Neuronal stem cell (in vitro differentiated cells): ENCODE measurements at regions not wholly inside any gene's neighbourhood (a gene's known extent, or its start where the extent isn't known, plus 50 kb on each side); places are given as distances from the start of the nearest gene placed in this dataset.

Experiments used
- DNase-seq: peaks from one replicate; pipeline ENCODE4 v3.0.0-alpha.2; 2013; ENCODE audit warnings: low spot score
- H2AFZ ChIP-seq: one replicate; pipeline ENCODE4 v1.6.1; 2013; ENCODE audit warnings: mild to moderate bottlenecking, low read length, inconsistent platforms
- H2AK5ac ChIP-seq: 2 replicates; pipeline ENCODE4 v1.6.1; 2013; ENCODE audit warnings: low read depth, mild to moderate bottlenecking, inconsistent platforms, low read length, moderate library complexity, mixed read lengths
- H2BK120ac ChIP-seq: 2 replicates; pipeline ENCODE4 v1.6.1; 2013; ENCODE audit warnings: low read depth, mild to moderate bottlenecking, inconsistent platforms, low read length, moderate library complexity, mixed read lengths
- H2BK12ac ChIP-seq: one replicate; pipeline ENCODE4 v1.6.1; 2013; ENCODE audit warnings: low read length, inconsistent platforms
- H2BK15ac ChIP-seq: 2 replicates; pipeline ENCODE4 v1.6.1; 2013; ENCODE audit warnings: mild to moderate bottlenecking, low read length, inconsistent platforms, mixed read lengths
- H2BK5ac ChIP-seq: one replicate; pipeline ENCODE4 v1.6.1; 2013; ENCODE audit warnings: inconsistent platforms, mild to moderate bottlenecking, low read length, moderate library complexity
- H3K14ac ChIP-seq: one replicate; pipeline ENCODE4 v1.6.1; 2013; ENCODE audit warnings: low read length, inconsistent platforms
- H3K18ac ChIP-seq: 2 replicates; pipeline ENCODE4 v1.6.1; 2013; ENCODE audit warnings: low read length, inconsistent platforms
- H3K23ac ChIP-seq: 2 replicates; pipeline ENCODE4 v1.6.1; 2013; ENCODE audit warnings: low read depth, mild to moderate bottlenecking, mixed read lengths, low read length, inconsistent platforms; ENCODE audit not compliant: poor library complexity
- H3K27ac ChIP-seq: replicated peaks from 3 replicates; pipeline ENCODE4 v1.5.1; 2013; ENCODE audit warnings: low read length, inconsistent platforms
- H3K27me3 ChIP-seq, 3 experiments: 2 replicates each; pipeline ENCODE4 v1.6.1; 2013; ENCODE audit warnings: low read length in 3 of 3, mild to moderate bottlenecking in 2 of 3, inconsistent platforms in 1 of 3, low read depth in 1 of 3, mixed read lengths in 1 of 3, moderate library complexity in 1 of 3; ENCODE audit not compliant: control insufficient read depth in 3 of 3, insufficient read depth in 3 of 3
- H3K36me3 ChIP-seq, 2 donors: replicated peaks in 1 of 2; 2 replicates each; pipeline ENCODE4 v1.6.1; 2013; ENCODE audit warnings: low read length in 2 of 2; ENCODE audit not compliant: control insufficient read depth in 2 of 2, insufficient read depth in 2 of 2
- H3K4ac ChIP-seq: 2 replicates; pipeline ENCODE4 v1.6.1; 2013; ENCODE audit warnings: inconsistent platforms, mild to moderate bottlenecking, low read length, moderate library complexity
- H3K4me1 ChIP-seq, 2 donors: 1 replicate in 1 of 2; 2 replicates in 1 of 2; pipeline ENCODE4 v1.6.1; 2013; ENCODE audit warnings: low read length in 2 of 2, low read depth in 1 of 2; ENCODE audit not compliant: control insufficient read depth in 2 of 2, insufficient read depth in 1 of 2
- H3K4me2 ChIP-seq: one replicate; pipeline ENCODE4 v1.6.1; 2013; ENCODE audit warnings: mild to moderate bottlenecking, low read length, inconsistent platforms; ENCODE audit not compliant: insufficient read depth, poor library complexity, severe bottlenecking
- H3K4me3 ChIP-seq, 2 donors: 2 replicates each; pipeline ENCODE4 v1.5.1; 2013; ENCODE audit warnings: low read length in 2 of 2, mild to moderate bottlenecking in 2 of 2, inconsistent platforms in 1 of 2, moderate library complexity in 1 of 2
- H3K79me1 ChIP-seq: one replicate; pipeline ENCODE4 v1.6.1; 2013; ENCODE audit warnings: low read depth, mild to moderate bottlenecking, inconsistent platforms, low read length, moderate library complexity
- H3K9ac ChIP-seq: one replicate; pipeline ENCODE4 v1.6.1; 2013; ENCODE audit warnings: mild to moderate bottlenecking, low read depth, low read length, inconsistent platforms; ENCODE audit not compliant: poor library complexity
- H3K9me3 ChIP-seq, 2 donors: replicated peaks in 1 of 2; 2 replicates each; pipeline versions ENCODE3 to v1.6.1; 2013; ENCODE audit warnings: low read length in 2 of 2, mild to moderate bottlenecking in 2 of 2, inconsistent platforms in 1 of 2, low read depth in 1 of 2, mixed read lengths in 1 of 2, moderate library complexity in 1 of 2; ENCODE audit not compliant: control insufficient read depth in 2 of 2, insufficient read depth in 1 of 2
- H4K8ac ChIP-seq: one replicate; pipeline ENCODE4 v1.6.1; 2013; ENCODE audit warnings: low read depth, mild to moderate bottlenecking, inconsistent platforms, low read length, moderate library complexity
- H4K91ac ChIP-seq: one replicate; pipeline ENCODE4 v1.6.1; 2013; ENCODE audit warnings: low read length, low read depth, mild to moderate bottlenecking, inconsistent platforms; ENCODE audit not compliant: poor library complexity
- WGBS, 2 donors: extraction: QIAGEN DNeasy Blood & Tissue Kit; methylation state at CpG; one replicate each; pipeline ENCODE4 v1.1.7; 2013; ENCODE audit warnings: missing lambda C conversion rate in 2 of 2, mixed read lengths in 1 of 2; ENCODE audit not compliant: insufficient read length in 2 of 2, insufficient replicate concordance in 1 of 2; ENCODE audit errors: extremely low coverage in 2 of 2; 5-methylcytosine and 5-hydroxymethylcytosine counted together

DNA sequence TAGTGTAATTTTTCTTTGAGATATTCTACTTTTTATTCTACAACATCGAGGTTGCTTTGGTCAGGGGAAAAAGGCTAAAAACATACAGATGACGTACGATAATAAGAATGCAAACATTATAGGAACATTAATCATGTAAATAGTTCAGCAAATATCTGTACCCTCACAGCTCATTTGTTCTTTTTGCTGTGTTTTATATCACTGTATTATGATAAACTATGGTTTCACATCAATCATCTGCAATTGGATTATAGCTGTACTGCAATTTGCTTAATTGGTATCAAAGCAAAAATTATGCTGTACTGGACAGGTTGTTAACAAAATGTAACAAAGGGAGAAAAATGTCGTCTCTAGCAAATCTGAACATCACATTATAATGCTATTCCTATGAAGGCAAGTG lies 597.1 kb downstream of the EPHA7 start:
- Histone ChIP-seq H3K9ac (no peak overlapping the region), H4K91ac (no peak overlapping the region), H2AK5ac (no peak overlapping the region), H2BK12ac (no peak overlapping the region), H3K9me3 (no peaks in the 10 kb centered on the region), H3K79me1 (no peaks in the 10 kb centered on the region), H3K4ac (no peak overlapping the region), H3K14ac (no peak overlapping the region), H3K4me3 (no peak overlapping the region), H2BK120ac (no peak overlapping the region), H3K18ac (no peak overlapping the region), H3K36me3 (no peaks in the 10 kb centered on the region), H3K4me1 (no peaks in the 10 kb centered on the region), H2BK5ac (no peak overlapping the region), H4K8ac (no peak overlapping the region), H3K4me2 (no peak overlapping the region), H3K27ac (no peak overlapping the region), H3K27me3 (no peaks in the 10 kb centered on the region), H2AFZ (no peak overlapping the region), H2BK15ac (no peak overlapping the region), H3K23ac (no peak overlapping the region)
- WGBS, 2 donors, result no CpG with 5 or more reads among the region's 4 CpGs
- no peak for DNase-seq

DNA sequence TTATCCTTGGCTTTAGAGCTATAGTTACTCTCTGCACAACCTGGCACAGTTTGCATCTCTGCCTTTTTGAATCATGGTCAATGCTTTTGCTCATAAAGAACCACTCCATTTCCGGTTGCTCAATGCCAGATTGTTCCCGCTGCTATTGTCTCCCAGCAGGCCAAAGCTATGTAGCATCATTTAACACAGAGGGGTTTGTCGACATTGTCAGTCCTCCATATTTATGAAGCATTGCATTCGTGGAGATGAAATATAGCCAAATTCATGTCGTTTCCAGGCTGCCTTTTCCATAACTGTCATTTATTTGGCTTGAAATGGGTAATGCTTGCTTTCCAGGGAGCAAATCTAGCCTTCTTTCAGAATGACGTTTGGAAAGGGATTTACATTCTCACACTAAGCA lies 598.8 kb downstream of the EPHA7 start:
- Histone ChIP-seq H3K4me3 (no peak overlapping the region), H2AK5ac (no peak overlapping the region), H3K18ac (no peak overlapping the region), H2AFZ (no peak overlapping the region), H2BK15ac (no peak overlapping the region), H3K14ac (no peak overlapping the region), H3K4me2 (no peak overlapping the region), H3K4me1 (no peaks in the 10 kb centered on the region), H2BK5ac (no peak overlapping the region), H2BK12ac (no peak overlapping the region), H3K27ac (no peak overlapping the region), H3K27me3 (no peaks in the 10 kb centered on the region), H4K8ac (no peak overlapping the region), H3K79me1 (no peaks in the 10 kb centered on the region), H3K9ac (no peak overlapping the region), H3K23ac (no peak overlapping the region), H3K9me3 (no peaks in the 10 kb centered on the region), H2BK120ac (no peak overlapping the region), H3K4ac (no peak overlapping the region), H4K91ac (no peak overlapping the region), H3K36me3 (no peaks in the 10 kb centered on the region)
- no peak for DNase-seq
- no CpG with 5 or more reads among the region's 6 CpGs for WGBS, 2 donors

DNA sequence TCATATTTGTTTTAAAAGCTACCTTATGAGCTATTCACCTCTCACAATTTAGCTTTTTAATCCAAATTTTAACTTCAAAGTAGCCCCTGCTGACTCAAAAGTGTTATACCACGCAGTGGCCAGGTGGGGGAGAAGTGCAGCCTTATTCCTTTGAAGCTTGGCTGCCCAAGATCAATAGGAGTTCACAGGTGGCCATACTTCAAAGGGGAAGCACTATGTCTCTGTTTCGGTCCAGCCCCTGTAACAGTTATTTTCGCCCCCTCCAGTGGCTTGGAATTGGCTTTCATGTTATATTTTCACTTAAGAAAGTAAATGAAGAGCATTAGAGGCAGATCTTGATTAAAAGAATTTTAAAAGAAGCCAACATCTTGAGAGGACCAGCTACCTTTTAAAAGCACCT lies 608.4 kb downstream of the EPHA7 start:
- Histone ChIP-seq H3K9me3 (no peaks in the 10 kb centered on the region), H3K4ac (no peak overlapping the region), H2BK12ac (no peak overlapping the region), H3K27me3 (no peaks in the 10 kb centered on the region), H4K91ac (no peak overlapping the region), H3K23ac (no peak overlapping the region), H3K79me1 (no peaks in the 10 kb centered on the region), H2AK5ac (no peak overlapping the region), H4K8ac (no peak overlapping the region), H3K14ac (no peak overlapping the region), H2BK5ac (no peak overlapping the region), H2AFZ (no peak overlapping the region), H3K18ac (no peak overlapping the region), H3K36me3 (no peaks in the 10 kb centered on the region), H3K4me3 (no peak overlapping the region), H3K4me2 (no peak overlapping the region), H3K4me1 (no peaks in the 10 kb centered on the region), H2BK120ac (no peak overlapping the region), H3K9ac (no peak overlapping the region), H3K27ac (no peak overlapping the region), H2BK15ac (no peak overlapping the region)
- DNase-seq, result peak; percentile 49
- WGBS, 2 donors, result no CpG with 5 or more reads among the region's 3 CpGs

DNA sequence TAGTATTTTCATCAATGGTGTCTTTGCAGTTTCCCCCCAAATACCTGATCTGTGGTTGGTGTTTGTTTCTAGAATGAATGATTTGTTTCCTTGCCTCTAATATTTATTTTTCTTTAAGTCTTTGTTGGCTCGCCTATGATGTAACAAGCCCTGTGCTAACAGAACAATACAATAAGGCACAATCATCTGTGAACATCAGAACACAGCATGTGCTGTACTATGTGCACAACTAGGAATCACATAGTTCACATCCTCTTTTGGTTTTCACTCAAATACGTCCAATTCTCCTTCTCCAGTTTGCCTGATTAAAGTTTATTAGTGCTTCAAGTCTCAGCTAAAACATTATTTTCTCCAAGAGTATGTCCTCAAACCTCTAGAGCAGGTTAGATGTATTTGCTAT lies 613.1 kb downstream of the EPHA7 start:
- no peak overlapping the region for H4K91ac ChIP-seq
- no CpG with 5 or more reads among the region's 2 CpGs for WGBS, 2 donors
- no peak overlapping the region for H3K14ac ChIP-seq
- H3K4me3 ChIP-seq, result no peak overlapping the region
- H4K8ac ChIP-seq, result no peak overlapping the region
- no peak overlapping the region for H2BK120ac ChIP-seq
- no peak overlapping the region for H2BK5ac ChIP-seq
- no peak overlapping the region for H2BK12ac ChIP-seq
- H3K4me1 ChIP-seq, result no peaks in the 10 kb centered on the region
- H3K27ac ChIP-seq, result no peak overlapping the region
- no peaks in the 10 kb centered on the region for H3K36me3 ChIP-seq
- H3K27me3 ChIP-seq, result no peaks in the 10 kb centered on the region
- no peak overlapping the region for H3K23ac ChIP-seq
- no peak overlapping the region for H3K18ac ChIP-seq
- H3K9me3 ChIP-seq, result no peaks in the 10 kb centered on the region
- no peak overlapping the region for H3K4ac ChIP-seq
- no peak overlapping the region for H3K9ac ChIP-seq
- no peak for DNase-seq
- H2AFZ ChIP-seq, result no peak overlapping the region
- H3K4me2 ChIP-seq, result no peak overlapping the region
- no peak overlapping the region for H2BK15ac ChIP-seq
- H3K79me1 ChIP-seq, result no peaks in the 10 kb centered on the region
- no peak overlapping the region for H2AK5ac ChIP-seq
